Sciatic nerve (tissue), 2 donors: ENCODE measurements at regions not wholly inside any gene's neighbourhood (a gene's known extent, or its start where the extent isn't known, plus 50 kb on each side); places are given as distances from the start of the nearest gene placed in this dataset.
"Not testable (repeated sequence)": the region's sequence is repeated elsewhere in the genome, so short reads cannot be mapped to it uniquely, and the experiment has no call there.

Experiments used
- ATAC-seq: fragments of 200-7000 bp; cut with Tn5 transposase; one replicate; pipeline ENCODE4 v1.9.1; 2020; ENCODE audit warnings: mild to moderate bottlenecking, moderate library complexity
- DNase-seq: peaks from one replicate; pipeline ENCODE4 v3.0.0-alpha.2; 2020; ENCODE audit warnings: low spot score
- intact Hi-C: fragments of 100-400 bp; cut with DNase I; formaldehyde crosslinking; loops from one replicate; pipeline ENCODE4 v1.14.2; 2022
- donor health status: DM: no; HTN: no; CAD: no.
- donor health status: DM: no; HTN: no; CAD: no.

GRCh38 chr9:42239445-42240260 lies 56.2 kb downstream of the SPATA31A6 start:
- DNase-seq, intact Hi-C loops, ATAC-seq: not testable (repeated sequence)

DNA sequence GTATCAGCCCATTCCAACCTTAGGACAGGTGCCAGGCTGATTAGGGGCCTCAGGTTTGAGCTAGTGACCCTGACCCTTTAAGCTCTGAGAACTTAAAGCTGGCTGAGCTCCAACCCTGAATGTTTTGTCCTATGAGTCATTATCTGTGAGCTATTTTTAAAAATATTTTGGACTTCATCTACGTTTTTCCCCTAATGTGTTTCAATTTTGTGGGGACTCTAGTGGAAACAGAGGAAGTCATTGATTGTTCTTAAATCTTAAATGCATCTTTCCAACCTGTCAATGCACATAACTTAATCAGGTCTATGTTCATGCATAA lies 56.8 kb downstream of the SPATA31A6 start:
- ATAC-seq, intact Hi-C loops, DNase-seq: not testable (repeated sequence)

DNA sequence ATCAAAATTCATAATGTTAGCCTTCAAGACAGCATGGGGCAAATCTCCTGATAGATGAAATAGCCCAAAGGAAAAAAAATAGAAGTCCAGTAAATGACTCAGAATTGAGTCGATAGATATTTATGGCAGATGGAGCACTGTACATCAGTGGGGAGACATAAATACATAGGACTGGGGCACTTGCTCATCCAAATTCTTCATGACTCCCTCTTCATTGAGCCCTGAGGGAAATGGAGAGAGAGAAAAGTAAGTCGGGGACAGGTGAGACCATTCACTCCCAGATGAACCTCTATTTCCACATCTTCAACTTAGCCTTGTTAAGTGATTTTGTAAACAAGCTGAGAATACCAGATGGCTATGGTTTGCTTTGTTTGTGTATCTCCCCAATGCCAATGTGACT lies 59.8 kb downstream of the SPATA31A6 start:
- intact Hi-C loops, ATAC-seq, DNase-seq: not testable (repeated sequence)

DNA sequence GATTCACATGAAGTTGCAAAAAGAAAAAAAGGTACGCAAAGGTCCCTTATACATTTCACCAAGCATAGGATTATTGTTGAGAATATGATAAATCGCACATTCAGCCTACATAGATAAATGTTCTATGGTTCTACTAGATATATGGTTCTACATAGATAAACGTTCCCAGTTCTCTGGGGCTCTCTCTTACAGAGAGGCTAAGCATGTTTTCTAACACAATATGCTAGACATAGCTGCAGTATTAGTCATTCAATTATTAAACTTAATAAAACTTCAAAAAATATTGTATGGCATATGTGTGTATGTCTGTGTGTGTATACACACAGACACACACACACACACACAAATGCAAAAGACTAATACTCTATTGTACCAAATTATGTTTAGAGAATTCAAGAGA lies 60.4 kb downstream of the SPATA31A6 start:
- intact Hi-C loops, ATAC-seq, DNase-seq: not testable (repeated sequence)

DNA sequence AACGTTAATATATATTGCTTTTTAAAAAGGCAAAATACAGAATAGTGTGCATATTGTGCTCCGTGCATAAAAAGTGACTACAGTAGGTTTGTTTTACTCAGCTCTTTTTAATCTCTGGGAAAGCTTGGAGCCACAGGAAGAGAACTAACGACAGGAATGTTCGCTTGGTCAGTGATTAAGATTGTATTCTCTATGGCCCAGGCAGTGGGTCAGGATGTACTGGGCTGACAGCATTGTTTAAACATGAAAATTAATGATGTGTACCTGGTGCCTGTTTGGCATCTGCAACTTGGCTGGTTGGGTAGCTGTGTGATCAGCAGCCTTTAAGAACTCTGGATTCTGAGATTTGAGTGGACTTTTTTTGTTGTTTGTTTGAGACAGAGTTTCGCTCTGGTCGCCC lies 85.3 kb downstream of the SPATA31A6 start:
- intact Hi-C loops, DNase-seq, ATAC-seq: not testable (repeated sequence)

- ATAC-seq, DNase-seq, intact Hi-C loops: not testable (repeated sequence)
These were observed 85.7 kb downstream of the SPATA31A6 start for GRCh38 chr9:42269171-42269570.

DNA sequence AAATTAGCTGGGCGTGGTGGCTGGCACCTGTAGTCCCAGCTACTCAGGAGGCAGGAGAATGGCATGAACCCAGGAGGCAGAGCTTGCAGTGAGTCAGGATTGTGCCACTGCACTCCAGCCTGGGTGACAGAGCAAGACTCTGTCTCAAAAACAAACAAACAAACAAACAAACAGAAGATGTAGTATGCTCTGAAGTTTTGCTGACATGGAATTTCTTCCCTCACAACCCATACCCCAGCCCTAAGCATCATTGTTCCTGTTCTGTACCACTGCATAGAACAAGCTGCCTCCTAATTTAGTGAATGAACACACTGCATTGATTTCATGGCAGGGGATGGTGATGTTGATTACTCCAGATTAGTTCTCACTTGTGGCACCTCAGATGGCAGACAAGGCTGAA lies 89.7 kb downstream of the SPATA31A6 start:
- ATAC-seq, DNase-seq, intact Hi-C loops: not testable (repeated sequence)

DNA sequence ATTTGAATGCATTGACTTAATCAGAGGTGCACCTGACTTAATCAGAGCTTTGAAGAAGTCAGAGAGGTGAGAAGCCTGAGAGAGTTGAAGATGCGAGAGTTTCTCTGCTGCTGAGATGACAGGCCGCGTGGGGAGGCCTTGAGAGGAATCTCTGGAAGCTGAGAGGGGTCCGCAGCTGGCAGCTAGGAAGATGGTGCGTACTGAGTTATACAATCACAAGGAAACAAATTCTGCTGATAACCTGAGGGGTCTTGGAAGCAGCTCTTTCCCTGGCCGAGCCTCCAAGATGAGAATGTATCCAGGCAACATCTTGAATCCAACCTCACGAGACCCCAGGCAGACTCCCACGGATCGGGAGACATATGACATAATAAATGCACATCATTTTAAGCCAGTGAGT lies 91.7 kb downstream of the SPATA31A6 start:
- no peak for DNase-seq
- intact Hi-C loops = no loop called here
- ATAC-seq = no peak

DNA sequence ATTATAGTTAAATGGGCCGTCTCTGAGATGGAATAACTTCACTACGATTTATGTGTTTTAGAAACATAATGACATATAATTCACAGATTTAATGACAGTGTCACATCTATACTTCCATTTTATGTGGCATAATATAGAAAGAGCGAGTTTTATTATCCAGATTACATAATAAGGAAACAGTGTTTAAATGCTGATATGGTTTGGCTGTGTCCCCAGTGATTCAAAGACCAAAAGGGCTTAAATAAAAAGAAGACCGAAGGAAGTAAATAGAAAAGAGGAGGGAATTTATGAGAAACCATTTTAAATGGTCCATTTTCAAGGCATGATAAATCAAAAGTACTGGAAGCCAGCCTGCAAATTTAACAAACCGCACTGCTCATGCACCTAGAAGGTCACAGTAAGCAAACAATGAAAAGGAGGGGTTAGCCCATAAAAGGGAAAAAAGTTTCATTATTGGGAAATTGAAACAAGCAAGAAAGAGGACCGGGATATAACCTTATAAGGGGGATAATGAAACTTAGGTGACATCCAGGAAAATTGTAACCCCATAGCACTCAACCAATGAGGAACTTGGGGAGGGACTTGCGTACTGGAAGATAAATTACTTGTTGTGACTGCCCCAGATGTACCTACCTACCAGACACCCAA lies 99.2 kb downstream of the SPATA31A6 start:
- DNase-seq, ATAC-seq, intact Hi-C loops: not testable (repeated sequence)

- DNase-seq, ATAC-seq: not testable (repeated sequence)
These were observed 99.7 kb downstream of the SPATA31A6 start for GRCh38 chr9:42283179-42283543.

DNA sequence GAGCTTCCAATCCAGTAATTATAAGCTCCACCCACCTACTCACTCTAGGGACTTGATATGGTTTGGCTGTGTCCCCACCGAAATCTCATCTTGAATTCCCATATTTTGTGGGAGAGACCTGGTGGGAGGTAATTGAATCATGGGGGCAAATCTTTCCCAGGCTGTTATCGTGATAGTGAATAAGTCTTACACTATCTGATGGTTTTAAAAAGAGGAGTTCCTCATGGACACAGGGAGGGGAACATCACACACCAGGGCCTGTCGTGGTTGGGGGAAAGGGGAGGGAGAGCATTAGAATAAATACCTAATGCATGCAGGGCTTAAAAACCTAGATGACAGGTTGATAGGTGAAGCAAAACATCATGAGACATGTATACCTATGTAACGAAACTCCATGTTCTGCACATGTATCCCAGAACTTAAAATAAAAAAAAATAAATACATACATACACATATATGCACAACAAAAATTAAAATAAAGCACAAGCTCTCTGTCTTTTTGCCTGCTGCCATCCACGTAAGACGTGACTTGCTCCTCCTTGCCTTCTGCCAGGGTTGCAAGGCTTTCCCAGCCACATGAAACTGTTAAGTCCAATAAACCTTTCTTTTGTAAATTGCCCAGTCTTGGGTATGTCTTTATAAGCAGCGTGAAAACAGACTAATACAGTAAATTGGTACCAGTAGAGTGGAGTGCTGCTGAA lies 102.8 kb downstream of the SPATA31A6 start:
- ATAC-seq, intact Hi-C loops, DNase-seq: not testable (repeated sequence)

More at GRCh38 chr9:42283179-42283543, 99.7 kb downstream of the SPATA31A6 start:
- intact Hi-C loops = not testable (repeated sequence)

- intact Hi-C loops, DNase-seq: not testable (repeated sequence)
- peak; percentile 40 for ATAC-seq
These were observed 104.8 kb downstream of the SPATA31A6 start for GRCh38 chr9:42288002-42288864.

- DNase-seq, intact Hi-C loops: not testable (repeated sequence)
- ATAC-seq = peak; percentile 6
These were observed 105.4 kb downstream of the SPATA31A6 start for GRCh38 chr9:42288865-42289229.

DNA sequence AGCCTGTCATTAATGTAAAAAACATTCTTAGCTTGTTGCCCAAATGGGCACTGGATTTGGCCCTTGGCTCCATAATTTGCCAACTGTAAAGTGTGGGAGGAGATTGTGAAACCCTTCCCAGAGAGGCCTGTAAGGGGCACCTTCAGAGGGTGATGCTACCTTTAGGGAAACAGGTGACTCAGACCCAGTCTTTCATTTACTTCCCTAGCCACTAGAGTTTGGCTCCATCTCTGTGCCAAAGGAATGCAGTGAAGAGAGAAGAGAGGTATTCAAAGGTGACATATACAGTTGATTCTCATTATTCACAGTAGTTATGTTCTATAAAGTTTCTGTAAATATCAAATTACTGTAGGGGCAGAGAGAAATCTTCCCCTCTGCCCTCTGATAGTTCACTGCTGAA lies 116.7 kb downstream of the SPATA31A6 start:
- DNase-seq, intact Hi-C loops, ATAC-seq: not testable (repeated sequence)

DNA sequence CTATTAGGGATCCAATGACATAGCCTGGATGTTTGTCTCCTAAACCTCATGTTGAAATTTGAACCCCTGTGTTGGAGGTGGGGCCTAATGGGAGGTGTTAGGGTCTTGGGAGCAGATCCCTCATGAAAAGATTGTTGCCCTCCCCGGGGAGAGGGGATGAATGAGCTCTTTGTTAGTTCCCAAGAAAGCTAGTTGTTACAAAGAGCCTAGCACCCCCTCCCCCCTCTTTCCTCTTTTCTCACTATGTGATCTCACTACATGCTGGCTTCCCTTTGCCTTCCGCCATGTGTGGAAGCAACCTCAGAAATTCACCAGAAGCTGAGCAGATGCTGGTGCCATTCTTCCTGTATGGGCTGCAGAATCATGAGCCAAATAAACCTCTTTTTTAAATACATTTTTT lies 123.2 kb downstream of the SPATA31A6 start:
- DNase-seq, ATAC-seq, intact Hi-C loops: not testable (repeated sequence)

DNA sequence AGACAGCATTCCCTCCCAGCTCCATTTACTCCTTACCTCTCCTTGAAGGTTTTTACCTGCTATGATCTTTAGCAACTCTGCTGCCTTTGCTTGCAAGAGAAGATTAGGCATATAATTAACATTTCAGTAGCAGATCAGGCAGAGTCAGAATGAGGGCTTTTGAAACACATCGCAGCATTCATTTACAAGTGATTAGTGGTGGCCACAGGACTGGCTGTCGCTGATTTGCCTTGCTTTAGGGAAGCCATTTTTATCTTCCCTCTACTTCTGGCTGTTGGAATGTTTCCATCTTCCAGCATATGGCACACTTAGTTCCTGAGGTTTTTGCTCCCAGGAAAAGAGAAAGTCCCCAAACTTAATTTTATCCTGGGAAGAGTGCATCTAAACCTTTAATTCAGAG lies 124.0 kb downstream of the SPATA31A6 start:
- DNase-seq, ATAC-seq, intact Hi-C loops: not testable (repeated sequence)

DNA sequence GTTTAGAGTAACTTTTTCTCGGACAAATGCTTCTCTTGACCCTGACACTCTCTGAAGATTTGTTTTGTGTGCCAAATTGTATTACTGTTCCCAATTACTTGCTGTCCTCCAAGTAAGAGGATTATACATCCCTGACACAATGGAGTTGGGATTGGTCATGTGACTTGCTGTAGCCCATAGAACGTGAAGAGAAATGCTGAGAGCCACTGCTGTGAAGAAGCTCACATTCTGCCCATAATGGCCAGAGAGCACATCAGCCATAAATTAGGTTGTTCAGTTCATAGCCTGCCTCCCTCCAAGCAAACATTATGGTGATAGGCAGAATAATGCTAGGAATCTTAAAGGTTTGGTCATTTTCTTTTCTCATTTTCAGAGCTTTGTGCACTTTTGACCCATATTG lies 127.5 kb downstream of the SPATA31A6 start:
- DNase-seq, ATAC-seq, intact Hi-C loops: not testable (repeated sequence)

GRCh38 chr9:42316026-42316425 lies 132.6 kb downstream of the SPATA31A6 start:
- ATAC-seq, DNase-seq, intact Hi-C loops: not testable (repeated sequence)

- ATAC-seq, DNase-seq, intact Hi-C loops: not testable (repeated sequence)
These were observed 134.2 kb downstream of the SPATA31A6 start for GRCh38 chr9:42317677-42318076.
